ELF-1 (cell line): ENCODE measurements at regions not wholly inside any gene's neighbourhood (a gene's known extent, or its start where the extent isn't known, plus 50 kb on each side); places are given as distances from the start of the nearest gene placed in this dataset.

Experiments
- DNase-seq: peaks from one replicate; pipeline ENCODE4 v3.0.0-alpha.2; 2016; ENCODE audit warnings: low read depth, low spot score

DNA sequence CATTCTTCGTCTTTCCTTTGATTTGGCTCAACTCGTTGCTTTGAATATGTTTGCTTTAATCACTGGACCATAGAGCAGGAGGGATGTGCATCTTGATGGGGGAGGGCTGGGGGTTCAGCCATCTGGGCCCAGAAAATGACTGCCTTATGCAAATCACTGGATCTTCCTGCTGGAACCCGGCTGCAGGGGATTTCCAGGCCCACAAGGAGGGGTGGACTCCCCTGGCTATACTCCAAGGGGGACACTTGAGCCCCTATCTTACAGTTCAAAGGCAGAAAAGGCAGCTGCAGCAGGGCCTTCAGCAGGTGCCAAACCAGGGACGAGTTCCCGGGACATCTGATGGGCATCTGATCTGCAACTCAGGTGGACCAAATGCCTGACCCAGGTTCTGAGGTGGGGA, 122.5 kb downstream of the DICER1 start:
- no peak for DNase-seq

DNA sequence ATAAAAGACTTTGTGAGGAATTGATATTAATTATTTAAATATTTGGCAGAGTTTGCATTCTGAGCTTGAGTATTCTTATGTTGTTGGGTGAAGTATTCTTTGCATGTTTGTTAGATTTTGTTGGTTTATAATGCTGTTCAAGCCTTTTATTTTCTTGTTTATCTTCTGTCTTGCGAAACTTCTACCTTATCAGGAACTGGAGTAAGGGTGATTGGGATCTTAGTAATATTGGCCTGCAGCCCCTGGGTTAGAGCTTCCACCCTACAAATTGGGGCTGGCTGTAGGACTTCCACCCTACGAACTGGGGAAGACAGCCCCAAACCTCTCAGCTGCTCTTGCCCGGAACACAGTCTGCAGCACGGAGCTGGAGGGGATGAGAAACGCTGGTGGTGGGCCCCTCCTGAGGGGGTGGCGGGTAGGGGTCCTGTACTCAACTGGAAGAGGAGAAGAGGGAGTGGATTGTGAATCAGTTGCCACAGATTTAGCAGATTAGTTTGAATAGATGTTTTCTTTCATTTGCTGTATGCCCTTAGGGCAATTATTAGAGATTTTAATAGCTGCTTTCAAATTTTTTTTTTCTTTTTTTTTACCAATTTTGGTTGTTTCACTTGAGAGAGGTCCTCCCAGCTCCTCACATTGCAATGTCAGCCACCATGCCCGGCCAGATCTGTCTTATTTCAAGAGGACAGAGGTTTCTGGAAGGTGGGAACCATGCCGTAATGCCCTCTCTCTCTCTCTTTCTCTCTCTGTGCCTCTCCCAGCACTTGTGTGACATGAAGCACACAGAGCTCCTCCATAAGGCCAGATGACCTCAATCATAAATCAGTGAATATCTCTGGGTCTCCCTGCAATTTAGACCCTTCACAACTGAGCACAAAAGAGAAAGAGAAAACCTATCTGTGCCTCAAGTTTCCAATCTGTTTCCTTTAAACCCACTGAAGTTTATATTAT, 123.4 kb downstream of the DICER1 start:
- no peak for DNase-seq

DNA sequence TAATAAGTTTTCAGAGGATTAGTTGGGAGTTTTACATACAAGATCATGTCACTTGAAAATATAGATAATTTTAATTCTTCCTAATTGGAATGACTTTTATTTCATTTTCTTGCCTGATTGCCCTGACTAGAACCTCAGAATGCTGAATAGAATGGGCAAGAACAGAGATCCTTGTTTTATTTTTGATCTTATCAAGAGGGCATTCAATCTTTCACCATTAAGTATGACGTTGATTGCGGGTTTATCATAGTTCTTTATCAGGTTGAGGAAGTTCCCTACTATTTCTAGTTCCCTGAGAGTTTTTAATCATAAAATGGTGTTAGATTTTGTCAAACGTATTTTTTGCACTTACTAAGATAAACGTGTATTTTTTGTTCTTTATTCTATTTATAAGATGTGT, 124.3 kb downstream of the DICER1 start:
- no peak for DNase-seq

- no peak for DNase-seq
These were observed 130.4 kb downstream of the DICER1 start for GRCh38 chr14:95026851-95027463.

DNA sequence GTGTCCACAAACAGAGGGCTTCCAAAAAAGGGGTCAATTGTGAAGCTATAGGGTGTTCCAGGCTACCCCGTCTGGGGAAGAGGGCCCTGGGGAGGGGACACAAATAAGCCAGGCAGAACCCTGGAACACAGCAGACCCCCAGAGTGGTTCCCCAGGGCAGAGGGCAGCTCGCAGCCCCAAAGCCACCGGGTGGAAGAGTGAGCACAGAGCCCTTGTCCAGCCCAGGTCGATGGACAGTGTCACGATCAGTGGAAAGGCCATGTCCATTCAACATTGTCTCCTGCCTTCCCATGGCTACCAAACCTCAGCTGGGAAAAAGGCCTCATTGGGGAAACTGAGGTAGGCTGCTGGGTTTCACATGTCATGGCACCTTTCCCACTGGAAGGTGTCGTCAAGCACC, 131.4 kb downstream of the DICER1 start:
- DNase-seq = no peak

- DNase-seq = no peak
These were observed 132.1 kb downstream of the DICER1 start for GRCh38 chr14:95025218-95025617.

GRCh38 chr14:95024380-95024779, 132.9 kb downstream of the DICER1 start:
- DNase-seq = no peak

GRCh38 chr14:95023886-95024285, 133.4 kb downstream of the DICER1 start:
- peak; percentile 43 for DNase-seq

DNA sequence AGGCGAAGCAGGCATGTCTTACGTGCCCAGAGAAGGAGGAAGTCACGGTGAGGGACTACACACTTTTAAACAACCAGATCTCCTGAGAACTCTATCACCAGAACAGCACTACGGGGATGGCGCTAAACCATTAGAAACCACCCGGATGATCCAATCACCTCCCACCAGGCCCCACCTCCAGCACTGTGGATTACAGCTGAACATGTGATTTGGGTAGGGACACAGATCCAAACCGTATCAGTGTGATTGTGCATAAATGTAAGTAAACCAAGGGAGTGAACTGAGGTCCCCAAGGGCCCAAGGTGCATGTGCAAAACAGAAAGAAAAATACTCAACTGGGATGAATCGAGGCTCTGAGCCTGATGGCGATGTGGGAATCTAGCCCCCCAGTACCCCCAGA, 134.2 kb downstream of the DICER1 start:
- DNase-seq = no peak

DNA sequence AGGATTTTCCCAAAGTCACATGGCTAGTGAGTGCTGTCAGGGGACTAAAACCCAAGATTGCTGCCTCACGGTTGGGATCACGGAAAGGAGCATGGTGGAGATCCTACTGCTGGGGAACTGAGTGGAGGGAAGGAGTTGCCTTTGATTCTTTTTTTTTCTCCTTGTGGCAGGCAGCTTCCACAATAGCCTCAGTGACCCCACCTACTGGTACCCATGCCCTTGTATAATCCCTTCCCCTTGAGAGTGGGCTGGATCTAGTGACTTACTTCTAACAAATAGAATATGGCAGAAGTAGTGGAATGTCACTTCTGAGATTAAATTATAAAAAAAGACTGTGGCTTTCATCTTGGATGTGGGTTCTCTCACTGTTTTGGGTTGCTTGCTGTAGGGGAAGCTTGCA, 135.7 kb downstream of the DICER1 start:
- peak; percentile 14 for DNase-seq

GRCh38 chr14:95018821-95019220, 138.5 kb downstream of the DICER1 start:
- no peak for DNase-seq

GRCh38 chr14:95015046-95015445, 142.3 kb downstream of the DICER1 start:
- no peak for DNase-seq

GRCh38 chr14:95014036-95014435, 143.3 kb downstream of the DICER1 start:
- DNase-seq = no peak

GRCh38 chr14:95011445-95012006, 145.8 kb downstream of the DICER1 start:
- peak; percentile 11 for DNase-seq

- DNase-seq = peak; percentile 8
These were observed 148.7 kb downstream of the DICER1 start for GRCh38 chr14:95008445-95009217.

DNA sequence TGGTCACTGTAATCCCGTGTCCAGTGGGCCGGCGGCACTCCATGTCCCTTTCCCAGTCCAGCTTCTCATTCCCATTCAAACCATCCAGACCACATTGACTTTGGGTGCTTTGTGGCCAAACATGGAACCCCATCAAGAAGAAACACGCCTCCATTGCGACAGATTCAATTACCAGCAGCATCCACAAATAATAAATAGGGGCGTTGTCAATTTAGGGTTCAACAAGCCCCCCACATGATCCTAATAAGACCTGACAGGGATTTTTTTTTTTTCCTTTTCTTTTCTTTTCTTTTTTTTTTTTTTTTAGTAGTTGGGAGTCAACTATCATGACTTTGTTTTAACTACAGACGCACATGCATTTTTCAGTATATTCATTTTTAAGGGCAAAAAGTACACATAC, 149.4 kb downstream of the DICER1 start:
- no peak for DNase-seq

DNA sequence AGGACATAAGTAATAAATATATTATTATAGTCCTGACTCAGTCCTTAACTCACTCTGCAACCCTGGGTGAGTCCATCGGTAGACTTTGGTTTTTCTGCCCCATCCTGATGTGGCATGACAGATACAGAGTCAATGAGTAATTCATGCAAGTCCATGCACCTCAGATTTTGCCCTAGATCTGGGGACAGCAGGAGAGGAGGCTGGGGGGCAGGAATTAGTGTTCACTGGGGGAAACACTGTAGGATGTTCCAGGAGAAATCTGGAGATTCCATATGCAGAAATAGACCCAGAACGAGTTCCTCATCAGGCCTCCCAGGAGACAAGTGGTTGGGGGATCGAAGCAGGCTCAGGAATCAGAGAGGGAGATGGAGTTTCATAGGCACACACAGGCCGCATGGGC, 150.8 kb downstream of the DICER1 start:
- no peak for DNase-seq

DNA sequence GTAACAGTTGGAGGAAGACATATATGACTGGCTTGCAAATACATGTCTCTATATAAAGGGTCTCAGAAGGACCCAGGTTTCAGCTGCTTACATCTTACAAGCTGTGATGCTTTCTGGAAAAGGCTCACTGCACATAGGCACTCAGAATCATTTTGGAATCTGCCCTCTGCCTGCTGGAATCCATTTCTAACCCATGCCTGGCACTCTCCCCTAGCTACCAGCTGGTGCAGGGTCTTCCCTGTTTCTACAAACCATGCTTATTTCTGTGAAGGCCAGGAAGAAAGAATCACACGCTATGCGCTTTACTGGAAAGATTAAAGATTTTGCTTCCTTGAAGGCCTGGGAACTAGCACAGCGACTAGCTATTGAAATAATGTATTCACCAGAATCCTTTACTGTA, 151.3 kb downstream of the DICER1 start:
- DNase-seq = no peak

GRCh38 chr14:95003099-95003960, 154.0 kb downstream of the DICER1 start:
- peak; percentile 28 for DNase-seq

GRCh38 chr14:94998685-94999084, 158.6 kb downstream of the DICER1 start:
- no peak for DNase-seq

GRCh38 chr14:94998110-94998509, 159.2 kb downstream of the DICER1 start:
- no peak for DNase-seq
